Glutamatergic neuron (in vitro differentiated cells): ENCODE measurements at regions not wholly inside any gene's neighbourhood (a gene's known extent, or its start where the extent isn't known, plus 50 kb on each side); places are given as distances from the start of the nearest gene placed in this dataset.

Source experiments
- DNase-seq: peaks from one replicate; pipeline ENCODE4 v3.0.0; 2022
- H3K27ac Mint-ChIP-seq: one replicate; pipeline ENCODE4 v1.8.0; 2020; ENCODE audit warnings: mild to moderate bottlenecking, mixed read lengths, inconsistent platforms; ENCODE audit not compliant: unreplicated experiment
- H3K27me3 Mint-ChIP-seq: one replicate; pipeline ENCODE4 v1.8.0; 2020; ENCODE audit warnings: mild to moderate bottlenecking, moderate library complexity, mixed read lengths, inconsistent platforms; ENCODE audit not compliant: unreplicated experiment
- H3K36me3 Mint-ChIP-seq: one replicate; pipeline ENCODE4 v1.8.0; 2020; ENCODE audit warnings: mild to moderate bottlenecking, mixed read lengths, inconsistent platforms; ENCODE audit not compliant: unreplicated experiment
- H3K4me1 Mint-ChIP-seq: one replicate; pipeline ENCODE4 v1.8.0; 2020; ENCODE audit warnings: mild to moderate bottlenecking, low read depth, mixed read lengths, inconsistent platforms; ENCODE audit not compliant: unreplicated experiment
- H3K4me3 Mint-ChIP-seq: one replicate; pipeline ENCODE4 v1.8.0; 2020; ENCODE audit warnings: mild to moderate bottlenecking, mixed read lengths, inconsistent platforms; ENCODE audit not compliant: unreplicated experiment
- H3K9me3 Mint-ChIP-seq: one replicate; pipeline ENCODE4 v1.8.0; 2020; ENCODE audit warnings: mild to moderate bottlenecking, moderate library complexity, mixed read lengths, inconsistent platforms; ENCODE audit not compliant: unreplicated experiment
- CTCF ChIP-seq: fragments of 200-600 bp; sonication (generic); IDR thresholded peaks from one replicate; pipeline ENCODE4 v1.5.0; 2021; ENCODE audit not compliant: partially characterized antibody, unreplicated experiment

GRCh38 chr9:103798620-103799019, 295.5 kb upstream of the SMC2 start:
- TF ChIP-seq CTCF = no peak
- Mint-ChIP-seq H3K27me3 (no peaks in the 10 kb centered on the region), H3K27ac (no peak overlapping the region), H3K9me3 (no peaks in the 10 kb centered on the region), H3K4me3 (no peak overlapping the region), H3K4me1 (peaks cover 15% of the 10 kb centered on the region), H3K36me3 (no peaks in the 10 kb centered on the region)
- DNase-seq = no peak

GRCh38 chr9:103799959-103800358, 294.1 kb upstream of the SMC2 start:
- TF ChIP-seq CTCF = no peak
- H3K4me1 Mint-ChIP-seq = peaks cover 8% of the 10 kb centered on the region
- H3K27ac Mint-ChIP-seq = no peak overlapping the region
- no peak overlapping the region for H3K4me3 Mint-ChIP-seq
- H3K9me3 Mint-ChIP-seq = no peaks in the 10 kb centered on the region
- H3K36me3 Mint-ChIP-seq = no peaks in the 10 kb centered on the region
- no peaks in the 10 kb centered on the region for H3K27me3 Mint-ChIP-seq
- DNase-seq = no peak

- Mint-ChIP-seq H3K9me3 (no peaks in the 10 kb centered on the region), H3K4me1 (peaks cover 3% of the 10 kb centered on the region), H3K36me3 (no peaks in the 10 kb centered on the region), H3K4me3 (no peak overlapping the region), H3K27me3 (no peaks in the 10 kb centered on the region), H3K27ac (no peak overlapping the region)
- TF ChIP-seq CTCF = no peak
- no peak for DNase-seq
Observed at GRCh38 chr9:103802068-103802467, 292.0 kb upstream of the SMC2 start.

- Mint-ChIP-seq H3K4me3 (no peak overlapping the region), H3K9me3 (no peaks in the 10 kb centered on the region), H3K4me1 (peaks cover 3% of the 10 kb centered on the region), H3K27me3 (no peaks in the 10 kb centered on the region), H3K36me3 (no peaks in the 10 kb centered on the region), H3K27ac (no peak overlapping the region)
- DNase-seq = no peak
- TF ChIP-seq CTCF = no peak
Observed at GRCh38 chr9:103803245-103803644, 290.9 kb upstream of the SMC2 start.

- DNase-seq = no peak
- Mint-ChIP-seq H3K27ac (no peak overlapping the region), H3K27me3 (no peaks in the 10 kb centered on the region), H3K4me1 (no peaks in the 10 kb centered on the region), H3K4me3 (no peak overlapping the region), H3K36me3 (no peaks in the 10 kb centered on the region), H3K9me3 (no peaks in the 10 kb centered on the region)
- TF ChIP-seq CTCF = no peak
Observed at GRCh38 chr9:103804077-103804735, 289.9 kb upstream of the SMC2 start.
